H54 (cell line): ENCODE measurements at regions not wholly inside any gene's neighbourhood (a gene's known extent, or its start where the extent isn't known, plus 50 kb on each side); places are given as distances from the start of the nearest gene placed in this dataset.
A peak's percentile ranks its signal among the peaks of the same experiment; 100 is the strongest.

Experiments used
- DNase-seq: peaks from one replicate; pipeline ENCODE4 v3.0.0; 2011; ENCODE audit warnings: low spot score, mixed read lengths; ENCODE audit not compliant: insufficient read length
- FAIRE-seq: peaks from 3 replicates; lab custom pipeline; 2011; peaks lifted over from hg19 to GRCh38; lab: Jason Lieb, UNC
- POLR2A ChIP-seq: IDR thresholded peaks from 2 replicates; pipeline ENCODE4 v1.6.1; 2011; ENCODE audit warnings: low read depth, mild to moderate bottlenecking, low read length

- no peak for TF ChIP-seq POLR2A
- DNase-seq (no peak), FAIRE-seq (no peak)
Measured at GRCh38 chr10:3853016-3853415, 68.0 kb upstream of the KLF6 start.

DNA sequence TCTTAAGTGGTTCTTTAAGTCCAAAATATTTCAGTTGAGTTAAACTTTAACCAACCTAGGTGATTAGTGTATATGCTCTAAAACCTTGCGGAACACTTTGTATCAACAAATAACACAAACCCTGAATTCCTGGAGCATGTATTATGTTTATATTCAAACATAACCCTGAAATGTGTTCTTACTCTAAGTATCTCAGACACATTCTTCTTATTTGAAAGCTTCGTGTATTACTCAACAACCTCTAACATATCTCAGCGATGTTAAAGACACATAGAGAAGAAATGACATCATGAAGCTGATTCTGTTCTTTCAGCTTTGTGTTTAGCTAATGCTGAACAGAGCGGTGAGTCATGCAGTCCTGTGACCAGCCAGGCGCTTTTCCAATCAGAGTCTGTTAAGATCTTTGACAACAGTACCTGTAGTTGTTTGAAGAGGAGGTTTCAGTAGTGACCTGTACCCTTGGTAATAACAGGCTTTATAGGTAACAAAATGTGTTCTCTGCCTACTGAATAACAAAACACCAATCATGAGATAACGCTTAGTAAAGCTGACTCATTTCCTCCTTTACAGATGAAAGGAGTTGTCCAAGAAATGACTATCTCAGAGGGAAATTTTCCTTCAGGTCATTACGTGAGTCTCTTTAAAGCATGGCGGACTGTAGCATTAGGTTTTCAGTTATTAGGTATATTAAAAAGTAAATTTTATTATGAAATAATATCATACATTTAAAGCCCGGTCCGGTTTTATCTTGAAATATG lies 67.3 kb upstream of the KLF6 start:
- TF ChIP-seq POLR2A = no peak
- FAIRE-seq = peak; percentile 73
- peak; percentile 40 for DNase-seq

DNA sequence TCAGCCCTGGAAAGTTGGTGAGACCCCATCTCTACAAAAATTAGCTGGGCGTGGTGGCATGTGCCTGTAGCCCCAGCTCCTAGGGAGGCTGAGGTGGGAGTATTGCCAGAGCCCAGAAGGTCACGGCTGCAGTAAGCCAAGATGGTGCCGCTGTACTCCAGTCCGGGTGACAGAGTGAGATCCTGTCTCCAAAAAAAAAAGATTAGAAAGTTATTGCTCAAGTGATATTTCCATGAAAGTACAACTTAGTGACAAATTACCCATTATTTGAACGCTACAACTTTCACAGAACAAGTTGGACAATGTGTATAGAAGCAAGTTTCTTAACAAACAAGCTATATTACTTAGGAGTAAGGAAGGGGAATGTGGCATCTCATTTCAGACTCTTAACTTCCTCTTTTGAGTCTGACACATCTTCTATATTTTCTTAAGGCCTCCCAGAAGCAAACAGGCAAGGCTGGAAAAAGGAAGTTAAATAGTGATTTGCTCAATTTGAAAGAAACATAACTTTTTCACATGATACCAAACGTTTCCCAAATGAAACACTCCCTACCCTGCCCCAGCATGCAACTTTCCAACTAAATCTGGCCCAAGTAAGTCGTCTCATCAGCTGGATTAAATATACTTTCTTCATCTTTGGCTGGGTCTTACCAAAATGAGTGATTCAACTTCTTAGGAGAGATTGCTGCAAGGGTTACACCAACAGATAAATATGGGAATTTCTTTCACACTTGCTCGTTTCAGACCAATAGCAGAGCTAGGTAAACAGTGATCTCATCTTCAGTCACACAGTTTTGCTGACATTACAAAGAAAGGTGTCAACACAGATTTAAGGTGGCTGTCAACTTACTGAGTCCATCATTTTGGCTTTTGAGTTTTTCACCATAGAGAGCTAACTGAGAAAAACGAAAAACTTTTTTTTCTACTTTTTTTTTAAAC lies 66.3 kb upstream of the KLF6 start:
- TF ChIP-seq POLR2A = no peak
- DNase-seq (no peak), FAIRE-seq (no peak)

DNA sequence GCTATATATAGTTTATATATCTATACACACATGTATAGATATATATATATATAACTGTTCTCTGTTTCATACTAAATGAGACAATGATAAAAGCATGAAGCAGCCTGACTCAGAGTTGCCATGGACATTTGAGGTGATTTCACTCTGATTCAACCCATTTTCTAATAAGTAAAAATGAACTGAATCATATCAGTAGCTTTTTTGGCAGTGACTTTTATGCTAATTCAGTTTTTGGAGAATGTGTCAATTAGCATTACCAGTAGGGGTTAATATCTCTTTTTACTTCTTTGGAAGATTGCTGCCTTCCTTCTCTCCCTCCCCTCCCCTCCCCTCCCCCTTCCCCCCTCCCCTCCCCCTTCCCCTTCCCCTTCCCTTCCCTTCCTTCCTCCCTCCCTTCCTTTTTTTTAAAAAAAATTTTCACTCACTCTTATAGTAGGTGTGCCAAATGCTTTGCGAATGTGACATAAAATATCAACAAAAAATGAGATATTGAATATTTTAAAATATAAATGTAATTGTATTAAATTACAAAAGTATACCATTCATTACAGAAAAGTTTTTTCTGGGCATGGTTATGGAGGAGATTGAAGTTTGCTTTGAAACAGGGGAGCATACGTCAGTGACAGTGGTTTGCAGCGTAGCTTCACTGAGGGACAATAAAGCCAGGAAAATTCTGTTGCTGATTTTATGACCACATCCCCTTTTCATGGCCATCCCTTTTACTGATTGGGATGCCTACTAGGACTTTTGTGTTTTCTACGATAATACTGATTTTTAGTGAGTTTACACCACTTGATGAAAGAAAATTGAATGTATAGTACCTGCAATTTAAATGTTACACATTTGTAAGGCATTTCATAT lies 64.0 kb upstream of the KLF6 start:
- no peak for TF ChIP-seq POLR2A
- DNase-seq (no peak), FAIRE-seq (no peak)

- TF ChIP-seq POLR2A = no peak
- DNase-seq (no peak), FAIRE-seq (no peak)
Measured at GRCh38 chr10:3848005-3848774, 63.2 kb upstream of the KLF6 start.

DNA sequence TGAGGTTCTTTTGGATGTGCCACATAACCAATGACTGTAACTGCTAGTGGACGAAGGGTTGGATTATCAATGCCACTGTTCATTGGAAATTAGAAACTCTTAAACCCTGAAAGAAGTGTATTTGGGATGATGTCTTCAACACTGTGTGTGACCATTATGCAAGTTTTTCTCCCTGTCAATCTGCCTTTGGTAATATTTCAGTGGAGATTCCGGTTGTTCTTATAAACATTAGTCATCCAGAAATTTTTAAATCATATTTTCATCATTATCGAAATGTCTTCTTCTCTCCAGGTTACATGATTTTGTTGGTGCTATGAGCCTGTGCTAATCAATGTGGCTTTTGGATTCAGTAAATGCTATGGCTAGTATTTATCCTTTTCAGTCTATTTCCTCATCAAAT lies 61.7 kb upstream of the KLF6 start:
- no peak for FAIRE-seq
- no peak for DNase-seq
- no peak for TF ChIP-seq POLR2A

DNA sequence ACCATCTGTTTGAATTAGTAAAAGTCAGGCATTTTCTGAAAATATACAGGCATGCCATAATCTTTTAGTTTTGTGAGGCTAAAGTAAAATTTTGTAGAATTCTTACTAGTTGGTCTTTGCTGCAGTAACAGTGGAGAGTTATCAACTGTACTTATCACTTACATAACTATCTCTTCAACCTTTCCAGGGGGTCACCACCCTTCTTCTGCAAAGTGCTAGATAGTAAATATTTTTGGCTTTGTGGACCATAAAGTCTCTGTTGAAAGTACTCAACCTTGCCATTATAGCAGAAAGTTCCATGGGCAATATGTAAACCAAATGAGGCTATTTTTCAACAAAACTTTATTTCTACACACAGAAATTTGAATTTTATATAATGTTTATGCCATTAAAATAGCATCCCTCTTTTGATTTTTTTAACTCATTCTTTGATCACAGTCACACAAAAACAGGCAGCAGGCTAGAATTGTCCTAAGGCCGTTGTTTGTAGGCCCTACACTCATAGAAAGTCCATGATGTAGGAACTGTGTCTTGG lies 59.5 kb upstream of the KLF6 start:
- no peak for FAIRE-seq
- no peak for DNase-seq
- TF ChIP-seq POLR2A = no peak

DNA sequence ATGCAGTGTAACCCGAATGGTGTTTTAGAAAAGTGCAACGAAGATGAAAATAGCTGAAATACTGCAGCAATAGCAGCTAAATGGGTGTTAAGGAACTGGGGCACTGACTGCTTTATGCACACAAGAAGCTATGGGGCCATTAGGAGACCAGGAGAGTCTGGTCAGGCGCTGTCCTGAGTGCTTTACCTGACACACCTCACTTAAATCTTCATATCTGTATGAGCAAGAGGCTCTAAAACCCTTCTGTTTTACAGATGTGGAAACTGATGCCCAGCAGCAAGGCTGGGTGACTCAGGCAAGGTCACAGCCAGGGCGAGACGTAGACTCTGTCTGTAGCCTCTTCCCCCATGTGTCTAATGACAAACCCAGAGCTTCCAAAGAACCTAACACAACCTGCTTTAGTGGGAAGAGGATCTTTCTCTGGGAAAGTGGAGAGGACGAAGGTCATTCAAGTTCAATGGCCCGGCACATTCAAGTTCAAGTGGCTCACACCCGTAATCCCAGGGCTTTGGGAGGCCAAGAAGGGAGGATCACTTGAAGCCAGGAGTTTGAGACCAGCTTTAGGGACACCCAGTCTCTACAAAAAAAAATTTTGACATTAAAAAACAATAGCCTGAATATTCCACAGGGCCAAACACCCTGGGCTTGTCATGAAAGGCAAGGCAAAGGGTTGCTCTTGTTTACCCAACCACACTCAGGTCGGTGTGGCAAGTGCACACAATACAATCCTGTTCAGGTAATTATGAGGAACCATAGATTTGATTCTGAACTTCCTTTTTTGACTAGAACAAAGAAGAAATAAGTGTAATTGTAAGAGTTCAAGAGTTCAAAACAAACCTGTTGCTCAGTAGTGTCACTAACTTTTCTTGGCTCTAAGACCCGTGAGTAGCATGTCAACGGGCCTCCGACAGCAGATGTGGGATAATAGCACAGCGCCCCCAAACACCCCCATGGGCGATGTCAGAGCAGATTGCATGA lies 53.7 kb upstream of the KLF6 start:
- DNase-seq (no peak), FAIRE-seq (no peak)
- no peak for TF ChIP-seq POLR2A

DNA sequence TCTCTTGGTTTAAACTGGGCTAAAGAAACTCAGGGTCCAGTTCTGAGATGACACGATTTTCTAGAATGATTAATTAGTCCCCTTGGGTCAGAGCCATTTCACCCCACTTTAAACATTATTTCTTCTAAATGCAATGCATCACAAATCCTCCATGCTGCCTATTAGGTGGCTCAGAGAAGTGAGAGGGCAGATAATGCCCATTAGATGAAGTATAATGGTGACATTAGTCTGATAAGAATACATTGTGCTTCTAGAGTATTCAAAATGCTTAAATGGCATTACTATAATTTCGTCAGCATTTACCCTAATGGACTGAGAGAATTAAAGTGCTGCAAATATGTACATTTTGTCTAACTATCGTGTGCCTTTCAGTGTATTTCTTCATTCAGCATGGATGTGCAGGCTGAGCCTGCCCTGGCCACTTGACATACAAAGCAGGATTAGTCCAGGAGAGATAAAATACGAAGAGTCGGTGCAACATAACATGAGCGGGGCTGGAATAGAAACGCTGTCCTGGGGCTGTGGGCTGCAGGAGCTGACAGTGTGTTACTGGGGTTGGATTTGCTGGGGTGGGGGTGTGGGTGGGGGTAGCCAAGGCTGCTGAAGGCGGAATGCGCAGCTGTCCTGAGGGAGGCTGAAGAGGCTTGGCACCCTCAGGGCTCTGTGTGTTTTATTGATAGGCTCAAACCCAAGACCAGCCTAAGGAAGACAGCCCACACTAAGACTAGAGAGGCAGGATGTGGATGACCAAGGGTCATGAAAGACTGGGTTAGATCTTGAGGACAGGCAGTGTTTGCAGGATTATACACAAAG lies 52.8 kb upstream of the KLF6 start:
- no peak for TF ChIP-seq POLR2A
- FAIRE-seq (no peak), DNase-seq (no peak)

DNA sequence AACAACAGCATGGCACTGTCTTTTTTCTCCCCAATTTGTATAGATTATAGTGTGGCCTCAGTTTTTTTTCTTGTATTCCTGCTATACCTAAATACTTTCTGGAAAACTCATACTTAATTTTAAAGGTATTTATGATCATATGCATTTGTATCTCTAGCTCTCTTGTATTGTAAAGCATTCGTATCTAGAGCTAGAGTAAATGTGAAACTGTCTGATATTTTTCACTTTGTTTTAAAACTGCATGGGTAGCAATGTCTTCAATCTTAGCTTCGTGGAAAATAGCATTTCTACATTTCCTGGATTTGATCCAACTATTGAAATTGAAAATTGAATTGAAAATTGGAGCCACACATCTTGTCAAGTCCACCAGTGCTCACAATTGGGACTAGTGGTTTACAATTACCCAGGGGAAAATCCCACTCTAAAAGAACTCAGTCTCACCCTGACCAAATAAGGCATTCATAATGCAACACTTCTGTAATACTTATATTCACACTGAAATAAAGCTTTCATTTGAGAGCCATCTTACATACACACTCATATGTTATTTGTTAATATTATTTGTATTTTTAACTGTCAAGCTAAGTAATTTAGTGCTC lies 51.3 kb upstream of the KLF6 start:
- DNase-seq = no peak
- no peak for TF ChIP-seq POLR2A
- FAIRE-seq = no peak
